Suprapubic skin (tissue), 4 donors: ENCODE measurements at regions not wholly inside any gene's neighbourhood (a gene's known extent, or its start where the extent isn't known, plus 50 kb on each side); places are given as distances from the start of the nearest gene placed in this dataset.
"Not testable (repeated sequence)": the region's sequence is repeated elsewhere in the genome, so short reads cannot be mapped to it uniquely, and the experiment has no call there.

Experiments used
- DNase-seq, 2 donors: peaks; one replicate each; pipeline ENCODE4 v3.0.0-alpha.2; 2019; ENCODE audit warnings: low spot score in 2 of 2
- H3K27ac ChIP-seq: fragments of 200-600 bp; sonication (generic); one replicate; pipeline ENCODE4 v1.5.1; 2019
- H3K27me3 ChIP-seq: fragments of 200-600 bp; sonication (generic); one replicate; pipeline ENCODE4 v1.5.1; 2019
- H3K36me3 ChIP-seq: fragments of 200-600 bp; sonication (generic); one replicate; pipeline ENCODE4 v1.5.1; 2019
- H3K4me1 ChIP-seq: fragments of 200-600 bp; sonication (generic); one replicate; pipeline ENCODE4 v1.5.1; 2019
- H3K4me3 ChIP-seq: fragments of 200-600 bp; sonication (generic); one replicate; pipeline ENCODE4 v1.5.1; 2019; ENCODE audit warnings: mild to moderate bottlenecking
- H3K9me3 ChIP-seq: fragments of 200-600 bp; sonication (generic); one replicate; pipeline ENCODE4 v1.5.1; 2019
- CTCF ChIP-seq, 2 donors: fragments of 200-600 bp in 1 of 2; fragments of 450-650 bp in 1 of 2; sonication (generic) in 1 of 2; IDR thresholded peaks; one replicate each; pipeline ENCODE4 v1.5.1; 2016 to 2019; ENCODE audit warnings: antibody characterized with exemption in 2 of 2, mild to moderate bottlenecking in 1 of 2, moderate library complexity in 1 of 2
- EP300 ChIP-seq: sonication (generic); formaldehyde crosslinking; IDR thresholded peaks from one replicate; pipeline ENCODE4 v1.6.1; 2017; ENCODE audit warnings: antibody characterized with exemption
- POLR2A ChIP-seq, 2 donors: fragments of 450-650 bp; IDR thresholded peaks; one replicate each; pipeline ENCODE4 v1.6.1; 2017; ENCODE audit warnings: antibody characterized with exemption in 2 of 2, mild to moderate bottlenecking in 2 of 2, moderate library complexity in 2 of 2
- POLR2AphosphoS5 ChIP-seq, 3 donors: sonication (generic); formaldehyde crosslinking; IDR thresholded peaks; one replicate each; pipeline ENCODE4 v1.6.1; 2017; ENCODE audit warnings: antibody characterized with exemption in 3 of 3
- WGBS: methylation state at CpG from one replicate; pipeline ENCODE4 v1.1.5; 2018; 5-methylcytosine and 5-hydroxymethylcytosine counted together

GRCh38 chr9:80775971-80776370, 913.4 kb downstream of the TLE1 start:
- Histone ChIP-seq H3K9me3 (no peaks in the 10 kb centered on the region), H3K4me3 (no peak overlapping the region), H3K27me3 (no peaks in the 10 kb centered on the region), H3K4me1 (no peaks in the 10 kb centered on the region), H3K27ac (no peak overlapping the region), H3K36me3 (no peaks in the 10 kb centered on the region)
- TF ChIP-seq POLR2AphosphoS5 (IDR thresholded peaks at IDR 0.05) = no peak
- TF ChIP-seq POLR2A (IDR thresholded peaks at IDR 0.05) = no peak
- no peak for TF ChIP-seq EP300
- no peak for TF ChIP-seq CTCF (IDR thresholded peaks at IDR 0.05)
- DNase-seq = no peak

GRCh38 chr9:80775530-80775929, 913.8 kb downstream of the TLE1 start:
- TF ChIP-seq POLR2AphosphoS5 (IDR thresholded peaks at IDR 0.05) (no peak), CTCF (IDR thresholded peaks at IDR 0.05) (no peak), EP300 (no peak), POLR2A (IDR thresholded peaks at IDR 0.05) (no peak)
- DNase-seq = no peak
- 94% methylated on average over 2 of the region's 2 CpGs for WGBS
- Histone ChIP-seq H3K4me1 (no peaks in the 10 kb centered on the region), H3K27me3 (no peaks in the 10 kb centered on the region), H3K36me3 (no peaks in the 10 kb centered on the region), H3K4me3 (no peak overlapping the region), H3K9me3 (no peaks in the 10 kb centered on the region), H3K27ac (no peak overlapping the region)

- H3K36me3 ChIP-seq = no peaks in the 10 kb centered on the region
- no peak for DNase-seq
- WGBS = 77% methylated on average over 6 of the region's 6 CpGs
- no peak overlapping the region for H3K4me3 ChIP-seq
- no peak overlapping the region for H3K27ac ChIP-seq
- TF ChIP-seq POLR2AphosphoS5 (IDR thresholded peaks at IDR 0.05) = no peak
- H3K27me3 ChIP-seq = no peaks in the 10 kb centered on the region
- no peaks in the 10 kb centered on the region for H3K4me1 ChIP-seq
- no peaks in the 10 kb centered on the region for H3K9me3 ChIP-seq
Observed at GRCh38 chr9:80771555-80772347, 917.6 kb downstream of the TLE1 start.

- H3K4me1 ChIP-seq = no peaks in the 10 kb centered on the region
- no peak for DNase-seq
- no peaks in the 10 kb centered on the region for H3K27me3 ChIP-seq
- TF ChIP-seq EP300 (no peak), POLR2AphosphoS5 (IDR thresholded peaks at IDR 0.05) (no peak), CTCF (IDR thresholded peaks at IDR 0.05) (no peak), POLR2A (IDR thresholded peaks at IDR 0.05) (no peak)
- H3K9me3 ChIP-seq = no peaks in the 10 kb centered on the region
- H3K36me3 ChIP-seq = no peaks in the 10 kb centered on the region
- no peak overlapping the region for H3K4me3 ChIP-seq
- 66% methylated on average over 4 of the region's 4 CpGs for WGBS
- H3K27ac ChIP-seq = no peak overlapping the region
Observed at GRCh38 chr9:80763536-80763935, 925.8 kb downstream of the TLE1 start.

- no peak overlapping the region for H3K4me3 ChIP-seq
- H3K4me1 ChIP-seq = no peaks in the 10 kb centered on the region
- TF ChIP-seq POLR2AphosphoS5 (IDR thresholded peaks at IDR 0.05) = no peak
- DNase-seq = no peak
- H3K36me3 ChIP-seq = no peaks in the 10 kb centered on the region
- no peaks in the 10 kb centered on the region for H3K9me3 ChIP-seq
- H3K27me3 ChIP-seq = no peaks in the 10 kb centered on the region
- no peak overlapping the region for H3K27ac ChIP-seq
- WGBS = 82% methylated on average over 2 of the region's 2 CpGs
Observed at GRCh38 chr9:80755586-80755985, 933.8 kb downstream of the TLE1 start.

- H3K4me1 ChIP-seq, DNase-seq, H3K36me3 ChIP-seq, H3K27me3 ChIP-seq, H3K4me3 ChIP-seq, H3K27ac ChIP-seq, H3K9me3 ChIP-seq: not testable (repeated sequence)
- no CpG with 5 or more reads among the region's 17 CpGs for WGBS
Observed at GRCh38 chr9:80747056-80747455, 942.3 kb downstream of the TLE1 start.

- H3K27me3 ChIP-seq = no peaks in the 10 kb centered on the region
- no peaks in the 10 kb centered on the region for H3K4me1 ChIP-seq
- H3K4me3 ChIP-seq = no peak overlapping the region
- DNase-seq = no peak
- WGBS = 34% methylated on average over 2 of the region's 2 CpGs
- H3K27ac ChIP-seq = no peak overlapping the region
- H3K36me3 ChIP-seq = no peaks in the 10 kb centered on the region
- no peaks in the 10 kb centered on the region for H3K9me3 ChIP-seq
- TF ChIP-seq CTCF (IDR thresholded peaks at IDR 0.05) = no peak
- TF ChIP-seq POLR2A (IDR thresholded peaks at IDR 0.05) = no peak
- no peak for TF ChIP-seq POLR2AphosphoS5 (IDR thresholded peaks at IDR 0.05)
- TF ChIP-seq EP300 = no peak
Observed at GRCh38 chr9:80732506-80732905, 956.8 kb downstream of the TLE1 start.
